ENCODE measurements at regions not wholly inside any gene's neighbourhood (a gene's known extent, or its start where the extent isn't known, plus 50 kb on each side); places are given as distances from the start of the nearest gene placed in this dataset.

GRCh38 chr2:14952400-14952963 is 320.0 kb downstream of the LRATD1 start:
- Mint-ChIP-seq H3K27ac (ENCODE audit: unreplicated experiment) (no peak overlapping the region), H3K36me3 (ENCODE audit: low read depth) (no peaks in the 10 kb centered on the region), H3K4me3 (ENCODE audit: unreplicated experiment) (no peak overlapping the region), H3K4me1 (ENCODE audit: low read depth) (no peaks in the 10 kb centered on the region), H3K27me3 (ENCODE audit: low read depth) (peaks cover 7% of the 10 kb centered on the region), H3K9me3 (ENCODE audit: low read depth) (peaks cover 5% of the 10 kb centered on the region)
- TF ChIP-seq, protein P1, sequence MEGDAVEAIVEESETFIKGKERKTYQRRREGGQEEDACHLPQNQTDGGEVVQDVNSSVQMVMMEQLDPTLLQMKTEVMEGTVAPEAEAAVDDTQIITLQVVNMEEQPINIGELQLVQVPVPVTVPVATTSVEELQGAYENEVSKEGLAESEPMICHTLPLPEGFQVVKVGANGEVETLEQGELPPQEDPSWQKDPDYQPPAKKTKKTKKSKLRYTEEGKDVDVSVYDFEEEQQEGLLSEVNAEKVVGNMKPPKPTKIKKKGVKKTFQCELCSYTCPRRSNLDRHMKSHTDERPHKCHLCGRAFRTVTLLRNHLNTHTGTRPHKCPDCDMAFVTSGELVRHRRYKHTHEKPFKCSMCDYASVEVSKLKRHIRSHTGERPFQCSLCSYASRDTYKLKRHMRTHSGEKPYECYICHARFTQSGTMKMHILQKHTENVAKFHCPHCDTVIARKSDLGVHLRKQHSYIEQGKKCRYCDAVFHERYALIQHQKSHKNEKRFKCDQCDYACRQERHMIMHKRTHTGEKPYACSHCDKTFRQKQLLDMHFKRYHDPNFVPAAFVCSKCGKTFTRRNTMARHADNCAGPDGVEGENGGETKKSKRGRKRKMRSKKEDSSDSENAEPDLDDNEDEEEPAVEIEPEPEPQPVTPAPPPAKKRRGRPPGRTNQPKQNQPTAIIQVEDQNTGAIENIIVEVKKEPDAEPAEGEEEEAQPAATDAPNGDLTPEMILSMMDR (IDR thresholded peaks at IDR 0.05) = no peak
- DNase-seq (ENCODE audit: low spot score) = no peak

GRCh38 chr2:14960686-14961324 is 328.3 kb downstream of the LRATD1 start:
- H3K4me3 Mint-ChIP-seq (ENCODE audit: unreplicated experiment) = no peak overlapping the region
- TF ChIP-seq, protein P1 (IDR thresholded peaks at IDR 0.05) = no peak
- H3K4me1 Mint-ChIP-seq (ENCODE audit: low read depth) = no peaks in the 10 kb centered on the region
- H3K27me3 Mint-ChIP-seq (ENCODE audit: low read depth) = peaks cover 14% of the 10 kb centered on the region
- H3K27ac Mint-ChIP-seq (ENCODE audit: unreplicated experiment) = no peak overlapping the region
- no peak for DNase-seq (ENCODE audit: low spot score)
- no peaks in the 10 kb centered on the region for H3K36me3 Mint-ChIP-seq (ENCODE audit: low read depth)
- peaks cover 7% of the 10 kb centered on the region for H3K9me3 Mint-ChIP-seq (ENCODE audit: low read depth)

GRCh38 chr2:14967729-14968128 is 335.2 kb downstream of the LRATD1 start:
- Mint-ChIP-seq H3K9me3 (ENCODE audit: low read depth) (peaks cover 5% of the 10 kb centered on the region), H3K4me1 (ENCODE audit: low read depth) (no peaks in the 10 kb centered on the region), H3K27me3 (ENCODE audit: low read depth) (peaks cover 12% of the 10 kb centered on the region), H3K4me3 (ENCODE audit: unreplicated experiment) (no peak overlapping the region), H3K36me3 (ENCODE audit: low read depth) (no peaks in the 10 kb centered on the region), H3K27ac (ENCODE audit: unreplicated experiment) (no peak overlapping the region)
- TF ChIP-seq, protein P1 (IDR thresholded peaks at IDR 0.05) = no peak
- no peak for DNase-seq (ENCODE audit: low spot score)

DNA sequence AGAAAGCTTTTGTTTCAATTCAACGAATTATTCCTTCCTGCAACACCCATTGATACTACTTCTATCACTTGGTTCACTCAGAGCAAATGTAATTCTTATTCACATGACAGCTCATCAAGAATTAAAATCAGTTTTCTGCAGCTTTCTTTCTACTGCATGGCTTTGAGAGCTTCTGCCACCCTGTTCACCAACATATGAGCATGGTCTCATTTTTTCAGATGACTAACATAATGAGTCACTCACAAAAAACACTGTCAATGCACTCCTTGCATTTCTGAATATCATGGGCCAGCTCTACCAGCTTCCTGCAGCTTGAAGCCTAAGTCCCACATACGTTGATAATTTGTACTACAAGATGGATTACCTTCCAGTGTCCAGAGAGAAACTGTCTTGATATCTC is 342.9 kb downstream of the LRATD1 start:
- TF ChIP-seq, protein P1 (IDR thresholded peaks at IDR 0.05) = no peak
- no peaks in the 10 kb centered on the region for H3K36me3 Mint-ChIP-seq (ENCODE audit: low read depth)
- peaks cover 16% of the 10 kb centered on the region for H3K4me1 Mint-ChIP-seq (ENCODE audit: low read depth)
- peaks cover 5% of the 10 kb centered on the region for H3K9me3 Mint-ChIP-seq (ENCODE audit: low read depth)
- no peak overlapping the region for H3K4me3 Mint-ChIP-seq (ENCODE audit: unreplicated experiment)
- no peak for DNase-seq (ENCODE audit: low spot score)
- no peaks in the 10 kb centered on the region for H3K27me3 Mint-ChIP-seq (ENCODE audit: low read depth)
- H3K27ac Mint-ChIP-seq (ENCODE audit: unreplicated experiment) = no peak overlapping the region

GRCh38 chr2:14977021-14977420 is 344.5 kb downstream of the LRATD1 start:
- no peak for DNase-seq (ENCODE audit: low spot score)
- TF ChIP-seq, protein P1 (IDR thresholded peaks at IDR 0.05) = no peak
- Mint-ChIP-seq H3K27ac (ENCODE audit: unreplicated experiment) (no peak overlapping the region), H3K36me3 (ENCODE audit: low read depth) (no peaks in the 10 kb centered on the region), H3K4me1 (ENCODE audit: low read depth) (peaks cover 16% of the 10 kb centered on the region), H3K4me3 (ENCODE audit: unreplicated experiment) (no peak overlapping the region), H3K27me3 (ENCODE audit: low read depth) (no peaks in the 10 kb centered on the region), H3K9me3 (ENCODE audit: low read depth) (peaks cover under 1% of the 10 kb centered on the region)

Data from chondrocyte (in vitro differentiated cells).